ENCODE measurements at regions not wholly inside any gene's neighbourhood (a gene's known extent, or its start where the extent isn't known, plus 50 kb on each side); places are given as distances from the start of the nearest gene placed in this dataset.

GRCh38 chr2:151078889-151079288 is 182.8 kb downstream of the RBM43 start:
- DNase-seq, result no peak

- DNase-seq, result no peak
Measured at GRCh38 chr2:151071906-151072305, 189.8 kb downstream of the RBM43 start.

GRCh38 chr2:151071382-151071781 is 190.3 kb downstream of the RBM43 start:
- DNase-seq, result no peak

- DNase-seq, result no peak
Measured at GRCh38 chr2:151070253-151070652, 191.4 kb downstream of the RBM43 start.

- no peak for DNase-seq
Measured at GRCh38 chr2:151067658-151068369, 193.8 kb downstream of the RBM43 start.

GRCh38 chr2:151063271-151063670 is 198.4 kb downstream of the RBM43 start:
- no peak for DNase-seq

GRCh38 chr2:151060287-151060686 is 201.4 kb downstream of the RBM43 start:
- no peak for DNase-seq

GRCh38 chr2:151056870-151057269 is 204.8 kb downstream of the RBM43 start:
- DNase-seq, result no peak

GRCh38 chr2:151053661-151053990 is 208.0 kb downstream of the RBM43 start:
- DNase-seq, result no peak

- no peak for DNase-seq
Measured at GRCh38 chr2:151052850-151053660, 208.6 kb downstream of the RBM43 start.

GRCh38 chr2:151051574-151052220 is 210.0 kb downstream of the RBM43 start:
- DNase-seq, result no peak

GRCh38 chr2:151049746-151050145 is 211.9 kb downstream of the RBM43 start:
- DNase-seq, result no peak

- no peak for DNase-seq
Measured at GRCh38 chr2:151048331-151049054, 213.2 kb downstream of the RBM43 start.

- no peak for DNase-seq
Measured at GRCh38 chr2:151043484-151043883, 218.2 kb downstream of the RBM43 start.

- no peak for DNase-seq
Measured at GRCh38 chr2:151042964-151043363, 218.7 kb downstream of the RBM43 start.

GRCh38 chr2:151040039-151040438 is 221.6 kb downstream of the RBM43 start:
- DNase-seq, result no peak

- DNase-seq, result no peak
Measured at GRCh38 chr2:151038516-151038915, 223.1 kb downstream of the RBM43 start.

GRCh38 chr2:151037434-151037833 is 224.2 kb downstream of the RBM43 start:
- no peak for DNase-seq

GRCh38 chr2:151033271-151034248 is 228.1 kb downstream of the RBM43 start:
- no peak for DNase-seq

- no peak for DNase-seq
Measured at GRCh38 chr2:151032741-151033191, 228.9 kb downstream of the RBM43 start.

- no peak for DNase-seq
Measured at GRCh38 chr2:151030663-151031230, 230.9 kb downstream of the RBM43 start.
